IMR-90 (cell line): ENCODE measurements at regions not wholly inside any gene's neighbourhood (a gene's known extent, or its start where the extent isn't known, plus 50 kb on each side); places are given as distances from the start of the nearest gene placed in this dataset.

Experiments
- ATAC-seq: fragments of 200-7000 bp; cut with Tn5 transposase; 2 replicates; pipeline ENCODE4 v1.9.1; 2020; ENCODE audit warnings: low read depth, mild to moderate bottlenecking, moderate library complexity
- BruUV-seq: library from RNA; stranded (reverse); fragments of 400-500 nt; replicated peaks from 2 replicates; lab custom pipeline; 2021; lab: Mats Ljungman, UMichigan
- CTCF ChIA-PET: fragments of 300-600 bp; formaldehyde crosslinking; extraction: SDS; loops from one replicate; lab custom pipeline; 2021; ENCODE audit warnings: antibody characterized with exemption; lab: Yijun Ruan, JAX
- POLR2A ChIA-PET: fragments of 300-600 bp; sonication (Branson Sonifier 250); formaldehyde crosslinking; loops from one replicate; lab custom pipeline; 2022; ENCODE audit warnings: antibody characterized with exemption; ENCODE audit not compliant: unreplicated experiment; lab: Charles Lee
- DNase-seq: peaks from one replicate; pipeline ENCODE4 v3.0.0; 2013
- H2AFZ ChIP-seq: replicated peaks from 2 replicates; pipeline ENCODE3; 2013; ENCODE audit warnings: low read length, mild to moderate bottlenecking; ENCODE audit not compliant: poor library complexity
- H2AK5ac ChIP-seq: 2 replicates; pipeline ENCODE4 v1.6.1; 2013; ENCODE audit warnings: low read depth, low read length, inconsistent platforms
- H2AK9ac ChIP-seq: replicated peaks from 2 replicates; pipeline ENCODE3; 2013; ENCODE audit warnings: mild to moderate bottlenecking, low read depth, low read length, moderate library complexity; ENCODE audit not compliant: poor library complexity
- H2BK120ac ChIP-seq: 2 replicates; pipeline ENCODE4 v1.6.1; 2013; ENCODE audit warnings: low read depth, low read length, inconsistent platforms
- H2BK15ac ChIP-seq: 3 replicates; pipeline ENCODE4 v1.6.1; 2013; ENCODE audit warnings: low read depth, low read length, inconsistent platforms
- H2BK20ac ChIP-seq: 2 replicates; pipeline ENCODE4 v1.6.1; 2013; ENCODE audit warnings: low read depth, mild to moderate bottlenecking, inconsistent platforms, low read length, moderate library complexity
- H2BK5ac ChIP-seq: 2 replicates; pipeline ENCODE4 v1.6.1; 2013; ENCODE audit warnings: mild to moderate bottlenecking, low read depth, low read length, inconsistent platforms; ENCODE audit not compliant: poor library complexity, severe bottlenecking
- H3K14ac ChIP-seq: replicated peaks from 2 replicates; pipeline ENCODE4 v1.6.1; 2013; ENCODE audit warnings: low read depth, low read length, inconsistent platforms
- H3K18ac ChIP-seq: 2 replicates; pipeline ENCODE4 v1.6.1; 2013; ENCODE audit warnings: low read depth, low read length, control low read depth
- H3K23ac ChIP-seq: 2 replicates; pipeline ENCODE4 v1.6.1; 2013; ENCODE audit warnings: low read depth, low read length, inconsistent platforms
- H3K27ac ChIP-seq: 2 replicates; pipeline ENCODE4 v1.5.1; 2013; ENCODE audit warnings: mild to moderate bottlenecking, control low read depth, low read length; ENCODE audit not compliant: insufficient read depth
- H3K27me3 ChIP-seq: 2 replicates; pipeline ENCODE4 v1.6.1; 2013; ENCODE audit warnings: low read length; ENCODE audit not compliant: control insufficient read depth, insufficient read depth
- H3K36me3 ChIP-seq: 2 replicates; pipeline ENCODE4 v1.6.1; 2013; ENCODE audit warnings: low read length, mixed read lengths; ENCODE audit not compliant: control insufficient read depth, insufficient read depth
- H3K4ac ChIP-seq: 2 replicates; pipeline ENCODE4 v1.6.1; 2013; ENCODE audit warnings: low read depth, low read length, inconsistent platforms
- H3K4me1 ChIP-seq: 2 replicates; pipeline ENCODE4 v1.6.1; 2013; ENCODE audit warnings: low read length, mixed read lengths; ENCODE audit not compliant: control insufficient read depth, insufficient read depth
- H3K4me2 ChIP-seq: 2 replicates; pipeline ENCODE4 v1.6.1; 2013; ENCODE audit warnings: low read depth, mild to moderate bottlenecking, control low read depth, low read length, moderate library complexity
- H3K4me3 ChIP-seq: 2 replicates; pipeline ENCODE4 v1.5.1; 2013; ENCODE audit warnings: low read depth, mild to moderate bottlenecking, control low read depth, low read length, moderate library complexity; ENCODE audit not compliant: insufficient read depth
- H3K56ac ChIP-seq: 2 replicates; pipeline ENCODE4 v1.6.1; 2013; ENCODE audit warnings: low read length, inconsistent platforms; ENCODE audit not compliant: insufficient read depth; ENCODE audit errors: extremely low read depth
- H3K79me1 ChIP-seq, 2 experiments: 2 replicates each; pipeline ENCODE4 v1.6.1; 2013; ENCODE audit warnings: low read length in 2 of 2, inconsistent platforms in 1 of 2, low read depth in 1 of 2
- H3K9ac ChIP-seq: 2 replicates; pipeline ENCODE4 v1.6.1; 2013; ENCODE audit warnings: low read depth, low read length, control low read depth
- H3K9me1 ChIP-seq: 2 replicates; pipeline ENCODE4 v1.6.1; 2013; ENCODE audit warnings: low read length, inconsistent platforms; ENCODE audit not compliant: insufficient read depth
- H3K9me3 ChIP-seq: 2 replicates; pipeline ENCODE4 v1.6.1; 2013; ENCODE audit warnings: low read length; ENCODE audit not compliant: control insufficient read depth, insufficient read depth
- H4K20me1 ChIP-seq: 2 replicates; pipeline ENCODE4 v1.6.1; 2013; ENCODE audit warnings: low read length, inconsistent platforms; ENCODE audit not compliant: insufficient read depth
- H4K5ac ChIP-seq: 2 replicates; pipeline ENCODE4 v1.6.1; 2013; ENCODE audit warnings: mild to moderate bottlenecking, low read depth, low read length, control low read depth
- H4K8ac ChIP-seq, 2 experiments: 2 replicates each; pipeline ENCODE4 v1.6.1; 2013; ENCODE audit warnings: low read depth in 2 of 2, low read length in 2 of 2, control low read depth in 1 of 2, inconsistent platforms in 1 of 2
- H4K91ac ChIP-seq: 2 replicates; pipeline ENCODE4 v1.6.1; 2013; ENCODE audit warnings: low read depth, low read length, inconsistent platforms; ENCODE audit not compliant: insufficient read depth
- CTCF ChIP-seq: conservative IDR thresholded peaks from 2 replicates; pipeline ENCODE4 v1.5.1; 2012; ENCODE audit warnings: mild to moderate bottlenecking, low read depth, low read length, improper control_type of control experiment
- MXI1 ChIP-seq: IDR thresholded peaks from 2 replicates; pipeline ENCODE4 v1.6.1; 2012; ENCODE audit warnings: low read depth, mild to moderate bottlenecking, low read length, moderate library complexity, borderline replicate concordance
- WGBS, 2 experiments: methylation state at CpG; one replicate each; pipeline versions ENCODE4 v1.1.5 to v1.1.7; 2013; ENCODE audit warnings: missing lambda C conversion rate in 2 of 2; ENCODE audit not compliant: insufficient read length in 1 of 2; ENCODE audit errors: extremely low coverage in 2 of 2; 5-methylcytosine and 5-hydroxymethylcytosine counted together
- dilution Hi-C: fragments of 300-500 bp; cut with HindIII; formaldehyde crosslinking; loops from one replicate; pipeline ENCODE4 v1.14.3; 2018; ENCODE audit warnings: low sequenced_read_pairs; ENCODE audit not compliant: unreplicated experiment
- in situ Hi-C: fragments of 300-500 bp; cut with MboI; formaldehyde crosslinking; loops from 3 replicates; pipeline ENCODE4 v1.14.3; 2019; ENCODE audit warnings: low sequenced_read_pairs, inconsistent platforms, mixed read lengths
- intact Hi-C: fragments of 100-400 bp; cut with micrococcal nuclease; formaldehyde crosslinking; loops from 2 replicates; pipeline ENCODE4 v1.10.0; 2022

GRCh38 chr1:39094685-39095084 is 68.5 kb downstream of the NDUFS5 start:
- no peak overlapping the region for H3K14ac ChIP-seq
- H3K4me1 ChIP-seq: no peaks in the 10 kb centered on the region
- no peak overlapping the region for H2AK9ac ChIP-seq
- no peak overlapping the region for H2AK5ac ChIP-seq
- in situ Hi-C loops (loop anchor here (5.0 kb wide), 1 partner anchor 443 kb away; no protein-coding TSS in a partner anchor), intact Hi-C loops (loop anchor here (5.0 to 10.0 kb wide), 3 partner anchors 67 to 560 kb away; partner anchors contain the start of gene NDUFS5), dilution Hi-C loops (no loop called here)
- no peaks in the 10 kb centered on the region for H3K9me1 ChIP-seq
- no peaks in the 10 kb centered on the region for H3K27me3 ChIP-seq
- no peaks in the 10 kb centered on the region for H3K9me3 ChIP-seq
- ATAC-seq (no peak), DNase-seq (no peak)
- CTCF ChIA-PET: interaction anchor here (0.6 kb wide), 1 partner anchor 15 kb away, joined by 3 read pairs; no protein-coding TSS in a partner anchor
- POLR2A ChIA-PET: no interaction called here
- H3K4me3 ChIP-seq: no peak overlapping the region
- H2BK20ac ChIP-seq: no peak overlapping the region
- no peak overlapping the region for H3K56ac ChIP-seq
- H2AFZ ChIP-seq: no peak overlapping the region
- no peak overlapping the region for H3K9ac ChIP-seq
- H4K8ac ChIP-seq: no peak overlapping the region
- H3K4me2 ChIP-seq: no peak overlapping the region
- no peak overlapping the region for H2BK5ac ChIP-seq
- no peak overlapping the region for H3K27ac ChIP-seq
- TF ChIP-seq MXI1: no peak
- no peak for TF ChIP-seq CTCF
- no TSS peak for BruUV-seq
- no peak overlapping the region for H3K4ac ChIP-seq
- no peaks in the 10 kb centered on the region for H3K36me3 ChIP-seq
- H4K91ac ChIP-seq: no peak overlapping the region
- no CpG with 5 or more reads among the region's 7 CpGs for WGBS, 2 experiments
- H4K20me1 ChIP-seq: no peaks in the 10 kb centered on the region
- no peaks in the 10 kb centered on the region for H3K79me1 ChIP-seq
- H2BK120ac ChIP-seq: no peak overlapping the region
- H4K5ac ChIP-seq: no peak overlapping the region
- no peak overlapping the region for H3K18ac ChIP-seq
- no peak overlapping the region for H3K23ac ChIP-seq
- no peak overlapping the region for H2BK15ac ChIP-seq
